ENCODE measurements at regions not wholly inside any gene's neighbourhood (a gene's known extent, or its start where the extent isn't known, plus 50 kb on each side); places are given as distances from the start of the nearest gene placed in this dataset.

DNA sequence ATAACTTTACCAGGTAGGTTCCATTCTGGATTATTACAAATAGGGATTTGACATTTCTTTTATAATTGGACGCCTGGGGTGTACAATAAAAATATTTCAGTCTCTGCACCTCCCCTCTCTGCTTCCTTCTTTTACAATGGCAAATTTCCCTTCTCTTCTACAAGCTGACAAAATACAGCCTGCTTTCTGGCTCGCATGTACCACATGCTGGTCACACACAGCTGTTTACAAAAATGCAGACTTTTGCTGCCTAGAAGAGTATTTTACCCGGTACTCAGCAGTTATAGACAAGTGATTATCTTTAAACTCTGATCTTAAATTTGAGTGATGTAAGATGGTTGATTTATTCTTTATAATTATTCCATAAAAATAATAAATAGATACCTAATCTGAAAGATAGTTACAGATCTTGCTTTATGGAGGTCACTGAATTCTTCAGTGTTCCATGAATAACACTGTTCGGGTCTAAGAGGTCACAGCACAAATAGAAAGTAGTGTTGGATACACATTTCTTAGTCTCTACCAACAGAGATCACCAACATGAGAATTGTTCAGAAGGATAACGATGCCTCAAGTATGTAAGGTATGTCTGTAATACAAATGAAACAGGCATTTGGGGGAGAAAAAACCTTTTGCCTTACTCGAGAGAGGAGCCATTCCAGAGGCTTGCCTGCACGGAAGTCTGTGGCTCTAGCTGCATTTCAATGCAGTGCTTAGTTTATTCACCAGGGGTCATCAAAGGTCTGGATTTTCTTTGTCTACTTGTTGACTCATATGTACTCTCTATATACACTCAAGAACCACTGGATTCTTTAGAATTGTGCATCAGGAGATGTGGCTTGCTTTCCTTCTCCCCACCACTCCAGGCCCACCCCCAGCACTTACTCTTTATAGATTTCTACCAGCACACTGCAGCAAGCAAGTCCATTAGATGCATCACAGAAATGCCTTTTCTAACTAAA, 206.6 kb upstream of the RFX3 start:
- TF ChIP-seq ZNF274 (IDR thresholded peaks at IDR 0.05; ENCODE audit: insufficient read depth, insufficient read length) (no peak), POLR2A (IDR thresholded peaks at IDR 0.05; ENCODE audit: low read depth, low read length) (no peak), BRCA1 (IDR thresholded peaks at IDR 0.05; ENCODE audit: low read depth, low read length) (no peak), CHD2 (IDR thresholded peaks at IDR 0.05; ENCODE audit: borderline replicate concordance, low read depth, low read length) (no peak), KLF5 (IDR thresholded peaks at IDR 0.05; ENCODE audit: partially characterized antibody) (no peak), EP300 (IDR thresholded peaks at IDR 0.05; ENCODE audit: borderline replicate concordance in 1 of 2, control insufficient read depth in 1 of 2, low read depth in 2 of 2, low read length in 2 of 2) (no peak)
- TF ChIP-seq, protein P1, sequence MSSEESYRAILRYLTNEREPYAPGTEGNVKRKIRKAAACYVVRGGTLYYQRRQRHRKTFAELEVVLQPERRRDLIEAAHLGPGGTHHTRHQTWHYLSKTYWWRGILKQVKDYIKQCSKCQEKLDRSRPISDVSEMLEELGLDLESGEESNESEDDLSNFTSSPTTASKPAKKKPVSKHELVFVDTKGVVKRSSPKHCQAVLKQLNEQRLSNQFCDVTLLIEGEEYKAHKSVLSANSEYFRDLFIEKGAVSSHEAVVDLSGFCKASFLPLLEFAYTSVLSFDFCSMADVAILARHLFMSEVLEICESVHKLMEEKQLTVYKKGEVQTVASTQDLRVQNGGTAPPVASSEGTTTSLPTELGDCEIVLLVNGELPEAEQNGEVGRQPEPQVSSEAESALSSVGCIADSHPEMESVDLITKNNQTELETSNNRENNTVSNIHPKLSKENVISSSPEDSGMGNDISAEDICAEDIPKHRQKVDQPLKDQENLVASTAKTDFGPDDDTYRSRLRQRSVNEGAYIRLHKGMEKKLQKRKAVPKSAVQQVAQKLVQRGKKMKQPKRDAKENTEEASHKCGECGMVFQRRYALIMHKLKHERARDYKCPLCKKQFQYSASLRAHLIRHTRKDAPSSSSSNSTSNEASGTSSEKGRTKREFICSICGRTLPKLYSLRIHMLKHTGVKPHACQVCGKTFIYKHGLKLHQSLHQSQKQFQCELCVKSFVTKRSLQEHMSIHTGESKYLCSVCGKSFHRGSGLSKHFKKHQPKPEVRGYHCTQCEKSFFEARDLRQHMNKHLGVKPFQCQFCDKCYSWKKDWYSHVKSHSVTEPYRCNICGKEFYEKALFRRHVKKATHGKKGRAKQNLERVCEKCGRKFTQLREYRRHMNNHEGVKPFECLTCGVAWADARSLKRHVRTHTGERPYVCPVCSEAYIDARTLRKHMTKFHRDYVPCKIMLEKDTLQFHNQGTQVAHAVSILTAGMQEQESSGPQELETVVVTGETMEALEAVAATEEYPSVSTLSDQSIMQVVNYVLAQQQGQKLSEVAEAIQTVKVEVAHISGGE (CRISPR knock-in tag; IDR thresholded peaks at IDR 0.05) = no peak
- TF ChIP-seq, protein P2, sequence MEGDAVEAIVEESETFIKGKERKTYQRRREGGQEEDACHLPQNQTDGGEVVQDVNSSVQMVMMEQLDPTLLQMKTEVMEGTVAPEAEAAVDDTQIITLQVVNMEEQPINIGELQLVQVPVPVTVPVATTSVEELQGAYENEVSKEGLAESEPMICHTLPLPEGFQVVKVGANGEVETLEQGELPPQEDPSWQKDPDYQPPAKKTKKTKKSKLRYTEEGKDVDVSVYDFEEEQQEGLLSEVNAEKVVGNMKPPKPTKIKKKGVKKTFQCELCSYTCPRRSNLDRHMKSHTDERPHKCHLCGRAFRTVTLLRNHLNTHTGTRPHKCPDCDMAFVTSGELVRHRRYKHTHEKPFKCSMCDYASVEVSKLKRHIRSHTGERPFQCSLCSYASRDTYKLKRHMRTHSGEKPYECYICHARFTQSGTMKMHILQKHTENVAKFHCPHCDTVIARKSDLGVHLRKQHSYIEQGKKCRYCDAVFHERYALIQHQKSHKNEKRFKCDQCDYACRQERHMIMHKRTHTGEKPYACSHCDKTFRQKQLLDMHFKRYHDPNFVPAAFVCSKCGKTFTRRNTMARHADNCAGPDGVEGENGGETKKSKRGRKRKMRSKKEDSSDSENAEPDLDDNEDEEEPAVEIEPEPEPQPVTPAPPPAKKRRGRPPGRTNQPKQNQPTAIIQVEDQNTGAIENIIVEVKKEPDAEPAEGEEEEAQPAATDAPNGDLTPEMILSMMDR (IDR thresholded peaks at IDR 0.05 in 2 of 3, conservative IDR thresholded peaks at IDR 0.05 in 1 of 3; ENCODE audit: control insufficient read depth in 2 of 3, extremely low read depth in 1 of 3, insufficient read depth in 1 of 3, low read depth in 3 of 3, low read length in 3 of 3) = peak; percentile 60 to 83 (median 65)
